IMR-90 (cell line): ENCODE measurements at regions not wholly inside any gene's neighbourhood (a gene's known extent, or its start where the extent isn't known, plus 50 kb on each side); places are given as distances from the start of the nearest gene placed in this dataset.

Experiments
- ATAC-seq: fragments of 200-7000 bp; cut with Tn5 transposase; 2 replicates; pipeline ENCODE4 v1.9.1; 2020; ENCODE audit warnings: low read depth, mild to moderate bottlenecking, moderate library complexity
- BruUV-seq: library from RNA; stranded (reverse); fragments of 400-500 nt; replicated peaks from 2 replicates; lab custom pipeline; 2021; lab: Mats Ljungman, UMichigan
- CTCF ChIA-PET: fragments of 300-600 bp; formaldehyde crosslinking; extraction: SDS; loops from one replicate; lab custom pipeline; 2021; ENCODE audit warnings: antibody characterized with exemption; lab: Yijun Ruan, JAX
- POLR2A ChIA-PET: fragments of 300-600 bp; sonication (Branson Sonifier 250); formaldehyde crosslinking; loops from one replicate; lab custom pipeline; 2022; ENCODE audit warnings: antibody characterized with exemption; ENCODE audit not compliant: unreplicated experiment; lab: Charles Lee
- DNase-seq: peaks from one replicate; pipeline ENCODE4 v3.0.0; 2013
- H2AFZ ChIP-seq: replicated peaks from 2 replicates; pipeline ENCODE3; 2013; ENCODE audit warnings: low read length, mild to moderate bottlenecking; ENCODE audit not compliant: poor library complexity
- H2AK5ac ChIP-seq: 2 replicates; pipeline ENCODE4 v1.6.1; 2013; ENCODE audit warnings: low read depth, low read length, inconsistent platforms
- H2AK9ac ChIP-seq: replicated peaks from 2 replicates; pipeline ENCODE3; 2013; ENCODE audit warnings: mild to moderate bottlenecking, low read depth, low read length, moderate library complexity; ENCODE audit not compliant: poor library complexity
- H2BK120ac ChIP-seq: 2 replicates; pipeline ENCODE4 v1.6.1; 2013; ENCODE audit warnings: low read depth, low read length, inconsistent platforms
- H2BK15ac ChIP-seq: 3 replicates; pipeline ENCODE4 v1.6.1; 2013; ENCODE audit warnings: low read depth, low read length, inconsistent platforms
- H2BK20ac ChIP-seq: 2 replicates; pipeline ENCODE4 v1.6.1; 2013; ENCODE audit warnings: low read depth, mild to moderate bottlenecking, inconsistent platforms, low read length, moderate library complexity
- H2BK5ac ChIP-seq: 2 replicates; pipeline ENCODE4 v1.6.1; 2013; ENCODE audit warnings: mild to moderate bottlenecking, low read depth, low read length, inconsistent platforms; ENCODE audit not compliant: poor library complexity, severe bottlenecking
- H3K14ac ChIP-seq: replicated peaks from 2 replicates; pipeline ENCODE4 v1.6.1; 2013; ENCODE audit warnings: low read depth, low read length, inconsistent platforms
- H3K18ac ChIP-seq: 2 replicates; pipeline ENCODE4 v1.6.1; 2013; ENCODE audit warnings: low read depth, low read length, control low read depth
- H3K23ac ChIP-seq: 2 replicates; pipeline ENCODE4 v1.6.1; 2013; ENCODE audit warnings: low read depth, low read length, inconsistent platforms
- H3K27ac ChIP-seq: 2 replicates; pipeline ENCODE4 v1.5.1; 2013; ENCODE audit warnings: mild to moderate bottlenecking, control low read depth, low read length; ENCODE audit not compliant: insufficient read depth
- H3K27me3 ChIP-seq: 2 replicates; pipeline ENCODE4 v1.6.1; 2013; ENCODE audit warnings: low read length; ENCODE audit not compliant: control insufficient read depth, insufficient read depth
- H3K36me3 ChIP-seq: 2 replicates; pipeline ENCODE4 v1.6.1; 2013; ENCODE audit warnings: low read length, mixed read lengths; ENCODE audit not compliant: control insufficient read depth, insufficient read depth
- H3K4ac ChIP-seq: 2 replicates; pipeline ENCODE4 v1.6.1; 2013; ENCODE audit warnings: low read depth, low read length, inconsistent platforms
- H3K4me1 ChIP-seq: 2 replicates; pipeline ENCODE4 v1.6.1; 2013; ENCODE audit warnings: low read length, mixed read lengths; ENCODE audit not compliant: control insufficient read depth, insufficient read depth
- H3K4me2 ChIP-seq: 2 replicates; pipeline ENCODE4 v1.6.1; 2013; ENCODE audit warnings: low read depth, mild to moderate bottlenecking, control low read depth, low read length, moderate library complexity
- H3K4me3 ChIP-seq: 2 replicates; pipeline ENCODE4 v1.5.1; 2013; ENCODE audit warnings: low read depth, mild to moderate bottlenecking, control low read depth, low read length, moderate library complexity; ENCODE audit not compliant: insufficient read depth
- H3K56ac ChIP-seq: 2 replicates; pipeline ENCODE4 v1.6.1; 2013; ENCODE audit warnings: low read length, inconsistent platforms; ENCODE audit not compliant: insufficient read depth; ENCODE audit errors: extremely low read depth
- H3K79me1 ChIP-seq, 2 experiments: 2 replicates each; pipeline ENCODE4 v1.6.1; 2013; ENCODE audit warnings: low read length in 2 of 2, inconsistent platforms in 1 of 2, low read depth in 1 of 2
- H3K9ac ChIP-seq: 2 replicates; pipeline ENCODE4 v1.6.1; 2013; ENCODE audit warnings: low read depth, low read length, control low read depth
- H3K9me1 ChIP-seq: 2 replicates; pipeline ENCODE4 v1.6.1; 2013; ENCODE audit warnings: low read length, inconsistent platforms; ENCODE audit not compliant: insufficient read depth
- H3K9me3 ChIP-seq: 2 replicates; pipeline ENCODE4 v1.6.1; 2013; ENCODE audit warnings: low read length; ENCODE audit not compliant: control insufficient read depth, insufficient read depth
- H4K20me1 ChIP-seq: 2 replicates; pipeline ENCODE4 v1.6.1; 2013; ENCODE audit warnings: low read length, inconsistent platforms; ENCODE audit not compliant: insufficient read depth
- H4K5ac ChIP-seq: 2 replicates; pipeline ENCODE4 v1.6.1; 2013; ENCODE audit warnings: mild to moderate bottlenecking, low read depth, low read length, control low read depth
- H4K8ac ChIP-seq, 2 experiments: 2 replicates each; pipeline ENCODE4 v1.6.1; 2013; ENCODE audit warnings: low read depth in 2 of 2, low read length in 2 of 2, control low read depth in 1 of 2, inconsistent platforms in 1 of 2
- H4K91ac ChIP-seq: 2 replicates; pipeline ENCODE4 v1.6.1; 2013; ENCODE audit warnings: low read depth, low read length, inconsistent platforms; ENCODE audit not compliant: insufficient read depth
- BHLHE40 ChIP-seq: fragments of 150-350 bp; IDR thresholded peaks from 2 replicates; pipeline ENCODE4 v1.6.1; 2016; ENCODE audit warnings: mild to moderate bottlenecking, low read depth, low read length
- CEBPB ChIP-seq: IDR thresholded peaks from 2 replicates; pipeline ENCODE4 v1.6.1; 2012; ENCODE audit warnings: low read depth, low read length, improper control_type of control experiment
- MAFK ChIP-seq: IDR thresholded peaks from 2 replicates; pipeline ENCODE4 v1.6.1; 2012; ENCODE audit warnings: low read depth, low read length, improper control_type of control experiment
- NFE2L2 ChIP-seq: fragments of 150-350 bp; IDR thresholded peaks from 2 replicates; pipeline ENCODE4 v1.6.1; 2016; ENCODE audit warnings: low read depth, mild to moderate bottlenecking, low read length
- RAD21 ChIP-seq: IDR thresholded peaks from 2 replicates; pipeline ENCODE4 v1.6.1; 2012; ENCODE audit warnings: low read length, improper control_type of control experiment
- SMC3 ChIP-seq: fragments of 150-350 bp; IDR thresholded peaks from 2 replicates; pipeline ENCODE4 v1.6.1; 2016; ENCODE audit warnings: low read depth, mild to moderate bottlenecking, antibody characterized with exemption, low read length, moderate library complexity
- WGBS, 2 experiments: methylation state at CpG; one replicate each; pipeline versions ENCODE4 v1.1.5 to v1.1.7; 2013; ENCODE audit warnings: missing lambda C conversion rate in 2 of 2; ENCODE audit not compliant: insufficient read length in 1 of 2; ENCODE audit errors: extremely low coverage in 2 of 2; 5-methylcytosine and 5-hydroxymethylcytosine counted together
- dilution Hi-C: fragments of 300-500 bp; cut with HindIII; formaldehyde crosslinking; loops from one replicate; pipeline ENCODE4 v1.14.3; 2018; ENCODE audit warnings: low sequenced_read_pairs; ENCODE audit not compliant: unreplicated experiment
- in situ Hi-C: fragments of 300-500 bp; cut with MboI; formaldehyde crosslinking; loops from 3 replicates; pipeline ENCODE4 v1.14.3; 2019; ENCODE audit warnings: low sequenced_read_pairs, inconsistent platforms, mixed read lengths
- intact Hi-C: fragments of 100-400 bp; cut with micrococcal nuclease; formaldehyde crosslinking; loops from 2 replicates; pipeline ENCODE4 v1.10.0; 2022

DNA sequence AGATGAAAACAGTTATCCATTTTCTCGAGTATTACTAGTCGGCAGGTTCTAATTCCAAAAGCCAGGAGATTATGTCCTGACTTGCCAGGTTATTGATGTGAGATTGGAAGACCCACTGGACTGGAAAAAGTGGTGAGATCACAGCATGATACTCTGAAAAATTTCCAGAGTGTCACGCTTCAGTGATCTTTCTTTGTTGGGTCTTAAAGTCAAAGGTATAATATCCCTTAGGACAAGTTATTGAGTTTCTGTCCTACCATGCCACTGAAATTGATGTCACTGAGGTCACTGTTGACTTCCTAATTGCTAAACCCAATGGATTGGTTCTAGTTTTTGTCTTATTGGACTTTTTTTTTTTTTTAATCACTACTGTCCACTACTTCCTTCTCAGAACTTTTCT lies 104.5 kb upstream of the GRAMD1B start:
- Histone ChIP-seq H3K4me1 (no peaks in the 10 kb centered on the region), H4K5ac (no peak overlapping the region), H4K91ac (no peak overlapping the region), H2AFZ (no peak overlapping the region), H3K4me2 (no peak overlapping the region), H2AK9ac (no peak overlapping the region), H3K27ac (no peak overlapping the region), H3K56ac (no peak overlapping the region), H2AK5ac (no peak overlapping the region), H2BK15ac (no peak overlapping the region), H2BK20ac (no peak overlapping the region), H3K4ac (no peak overlapping the region), H3K23ac (no peak overlapping the region), H3K9me3 (no peaks in the 10 kb centered on the region), H3K9ac (no peak overlapping the region), H3K27me3 (peaks cover 37% of the 10 kb centered on the region), H3K36me3 (no peaks in the 10 kb centered on the region), H4K20me1 (no peaks in the 10 kb centered on the region), H3K9me1 (no peaks in the 10 kb centered on the region), H2BK120ac (no peak overlapping the region), H4K8ac (no peak overlapping the region), H3K18ac (no peak overlapping the region), H3K4me3 (no peak overlapping the region), H2BK5ac (no peak overlapping the region), H3K14ac (no peak overlapping the region), H3K79me1 (no peaks in the 10 kb centered on the region)
- in situ Hi-C loops (no loop called here), dilution Hi-C loops (no loop called here), intact Hi-C loops (no loop called here)
- ChIA-PET POLR2A (no interaction called here), CTCF (no interaction called here)
- BruUV-seq: no TSS peak
- no CpG with 5 or more reads among the region's 3 CpGs for WGBS, 2 experiments
- DNase-seq: no peak
- TF ChIP-seq SMC3: no peak
- TF ChIP-seq RAD21: no peak
- no peak for TF ChIP-seq CEBPB
- no peak for TF ChIP-seq NFE2L2
- TF ChIP-seq MAFK: no peak
- TF ChIP-seq BHLHE40: no peak
- no peak for ATAC-seq
